ES-I3 (cell line): ENCODE measurements at regions not wholly inside any gene's neighbourhood (a gene's known extent, or its start where the extent isn't known, plus 50 kb on each side); places are given as distances from the start of the nearest gene placed in this dataset.
"Not testable (repeated sequence)": the region's sequence is repeated elsewhere in the genome, so short reads cannot be mapped to it uniquely, and the experiment has no call there.

Experiments
- H3K36me3 ChIP-seq: 2 replicates; pipeline ENCODE4 v1.6.1; 2013; ENCODE audit warnings: mild to moderate bottlenecking, low read length, control low read depth, moderate library complexity; ENCODE audit not compliant: insufficient read depth
- H3K4me1 ChIP-seq: 2 replicates; pipeline ENCODE4 v1.6.1; 2013; ENCODE audit warnings: mild to moderate bottlenecking, control low read depth, low read length; ENCODE audit not compliant: insufficient read depth
- H3K9ac ChIP-seq: 2 replicates; pipeline ENCODE4 v1.6.1; 2013; ENCODE audit warnings: low read depth, mild to moderate bottlenecking, low read length, moderate library complexity
- H3K9me3 ChIP-seq: 2 replicates; pipeline ENCODE4 v1.6.1; 2013; ENCODE audit warnings: mild to moderate bottlenecking, low read length, moderate library complexity; ENCODE audit not compliant: control insufficient read depth, insufficient read depth

DNA sequence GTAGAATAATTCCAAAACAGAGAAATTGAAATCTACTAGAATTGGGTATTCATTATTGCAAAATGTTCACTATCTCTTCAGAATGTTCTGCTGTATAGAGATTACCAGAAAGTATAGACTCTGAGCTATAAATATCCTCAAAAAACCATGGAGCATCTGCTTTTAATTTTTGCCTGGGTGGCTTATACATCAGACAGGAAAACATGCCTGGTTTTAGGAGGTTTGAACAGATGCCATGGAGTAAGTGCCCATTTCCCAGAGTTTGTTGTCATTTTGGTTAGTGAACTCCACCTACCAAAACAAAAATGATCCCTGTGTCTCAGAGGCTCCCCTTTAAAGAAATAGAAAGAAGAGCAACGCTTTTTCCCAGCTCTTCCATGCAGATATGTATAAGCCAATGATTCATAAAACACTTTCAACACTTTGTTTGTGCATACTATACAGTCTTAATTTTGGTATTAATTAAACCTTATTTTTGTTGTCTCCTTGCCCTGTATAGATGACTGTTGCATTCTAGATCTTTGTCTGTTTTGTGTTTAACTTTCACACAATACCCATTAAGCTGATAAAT lies 68.7 kb downstream of the MEPE start:
- Histone ChIP-seq H3K9me3 (no peaks in the 10 kb centered on the region), H3K9ac (no peak overlapping the region), H3K36me3 (no peaks in the 10 kb centered on the region), H3K4me1 (peaks cover 32% of the 10 kb centered on the region)

DNA sequence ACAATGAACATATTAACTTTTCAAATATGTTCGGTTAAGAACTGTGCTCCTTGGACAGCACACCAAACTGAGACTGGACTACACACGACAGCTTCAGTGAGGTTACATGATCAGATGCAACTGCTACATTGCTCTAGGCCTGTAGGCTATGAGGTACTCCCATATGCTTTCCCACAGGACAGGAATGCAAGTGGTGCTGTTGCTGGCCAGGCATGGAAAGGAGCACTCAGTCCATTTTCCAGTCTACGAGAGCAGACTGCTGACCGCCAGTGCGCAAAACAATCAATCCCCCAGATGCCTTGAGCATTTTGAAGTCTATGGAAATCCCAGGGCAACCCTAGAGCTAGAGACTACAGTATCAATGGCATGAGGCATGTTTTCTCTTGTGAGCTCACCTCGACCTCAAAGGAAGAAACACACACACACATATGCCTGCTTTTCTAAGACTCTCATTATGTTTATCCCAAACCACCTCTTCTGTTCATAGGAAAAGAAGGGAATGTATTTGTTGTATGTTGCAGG lies 70.8 kb upstream of the SPP1 start:
- Histone ChIP-seq H3K9me3 (no peaks in the 10 kb centered on the region), H3K4me1 (peaks cover 23% of the 10 kb centered on the region), H3K9ac (no peak overlapping the region), H3K36me3 (no peaks in the 10 kb centered on the region)

DNA sequence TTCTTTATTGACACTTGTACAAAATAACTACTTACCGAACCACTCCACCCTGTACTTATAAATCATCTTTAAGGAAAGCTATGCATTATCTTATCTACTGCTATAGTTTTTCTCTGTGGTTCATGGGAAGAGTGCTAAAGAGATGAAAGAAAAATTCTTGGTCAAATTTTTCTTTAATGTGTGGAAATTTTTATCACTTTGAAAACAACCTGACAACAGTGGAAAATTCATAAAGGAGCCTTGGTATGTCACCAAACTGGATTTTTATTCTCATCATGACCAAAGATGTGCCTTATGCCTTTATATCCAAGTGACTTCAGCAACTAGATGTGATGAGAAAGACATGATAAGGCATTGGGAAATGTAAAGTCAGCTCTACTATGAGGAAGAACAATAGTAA lies 67.2 kb upstream of the SPP1 start:
- H3K9ac ChIP-seq: no peak overlapping the region
- H3K36me3 ChIP-seq: no peaks in the 10 kb centered on the region
- no peaks in the 10 kb centered on the region for H3K9me3 ChIP-seq
- H3K4me1 ChIP-seq: peaks cover 50% of the 10 kb centered on the region

DNA sequence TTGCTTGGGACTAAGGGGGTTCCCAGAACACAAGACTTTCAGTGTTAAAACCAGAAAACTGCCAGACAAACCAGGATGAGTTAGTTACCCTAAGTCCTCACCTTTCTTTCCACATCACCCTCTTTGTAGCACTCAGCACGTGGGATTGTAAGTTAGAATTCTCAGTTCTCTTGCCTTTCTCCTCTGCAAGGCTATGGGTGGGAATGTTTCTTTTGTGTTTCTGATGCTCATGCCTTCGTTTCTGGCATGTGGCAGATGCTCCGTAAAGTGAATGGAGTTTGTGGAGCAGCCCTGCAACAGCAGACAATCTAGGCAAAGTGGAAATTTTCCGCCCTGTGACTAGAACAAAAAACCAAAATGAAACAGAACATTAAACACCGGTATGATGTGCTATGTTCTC lies 64.7 kb upstream of the SPP1 start:
- H3K9me3 ChIP-seq: no peaks in the 10 kb centered on the region
- no peaks in the 10 kb centered on the region for H3K36me3 ChIP-seq
- peaks cover 41% of the 10 kb centered on the region for H3K4me1 ChIP-seq
- no peak overlapping the region for H3K9ac ChIP-seq

DNA sequence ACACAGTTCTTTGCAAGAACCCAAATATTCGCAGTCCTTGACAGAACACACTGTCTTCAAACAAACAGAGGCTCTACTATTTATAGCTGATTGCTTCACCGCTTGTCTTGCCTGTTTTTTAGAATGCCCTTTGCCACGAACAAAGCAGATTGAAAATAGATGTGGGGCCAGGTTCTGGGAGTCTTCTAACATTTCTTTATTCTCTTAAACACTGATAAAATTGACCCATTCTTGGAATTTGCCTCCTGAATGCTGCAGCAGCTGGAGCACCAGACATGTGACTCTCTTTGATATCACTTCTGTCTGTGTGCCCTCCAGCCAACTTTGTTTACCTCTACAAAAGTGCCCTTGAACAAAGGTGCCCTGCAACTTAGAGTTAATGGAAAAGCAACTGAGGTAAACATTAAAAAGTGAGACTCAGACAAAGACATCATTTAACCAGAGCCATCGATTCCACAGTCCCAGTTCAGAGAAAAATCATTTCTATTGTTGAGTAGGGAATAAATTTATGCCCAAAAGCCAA lies 64.2 kb upstream of the SPP1 start:
- Histone ChIP-seq H3K9ac (no peak overlapping the region), H3K4me1 (peaks cover 43% of the 10 kb centered on the region), H3K36me3 (no peaks in the 10 kb centered on the region), H3K9me3 (no peaks in the 10 kb centered on the region)

DNA sequence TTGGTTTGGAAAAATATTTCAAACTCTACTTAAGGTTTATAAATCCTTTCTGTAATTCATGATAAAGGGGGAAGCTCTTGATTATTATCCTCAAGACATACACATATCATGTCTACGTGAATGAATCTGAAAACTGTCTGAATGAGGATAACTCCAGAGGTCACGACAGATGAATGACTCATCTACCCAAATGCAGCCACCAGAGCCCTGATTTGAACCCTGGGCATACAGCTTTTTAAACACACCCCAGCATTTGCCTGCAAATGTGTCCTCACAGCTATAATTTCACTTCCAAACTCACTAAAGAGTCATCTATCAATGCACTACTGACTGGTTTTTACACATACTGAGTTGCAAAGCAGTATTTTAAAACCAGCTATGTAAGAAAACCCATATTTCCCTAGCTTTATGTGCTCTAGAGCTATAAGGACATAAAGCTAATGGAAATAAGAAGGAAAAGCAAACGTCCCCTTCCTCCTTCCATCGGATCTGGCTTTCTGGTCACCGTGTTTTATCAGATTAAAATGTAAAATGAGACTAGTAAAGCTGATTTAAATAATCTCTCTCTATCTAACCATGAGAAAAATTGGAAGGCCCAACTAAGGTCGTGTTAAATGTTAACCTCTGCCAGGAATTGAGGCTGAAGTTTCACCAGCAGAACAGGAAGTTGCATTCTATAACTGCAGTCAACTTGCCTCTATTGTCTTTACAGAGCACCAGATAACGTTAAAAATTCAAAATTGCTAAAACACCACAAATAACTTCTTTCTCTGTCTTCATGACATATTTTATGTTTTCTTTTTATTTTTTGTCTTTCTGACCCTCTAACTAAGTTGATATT lies 63.1 kb upstream of the SPP1 start:
- no peaks in the 10 kb centered on the region for H3K36me3 ChIP-seq
- no peaks in the 10 kb centered on the region for H3K9me3 ChIP-seq
- peaks cover 51% of the 10 kb centered on the region for H3K4me1 ChIP-seq
- H3K9ac ChIP-seq: no peak overlapping the region; the same call in 1 of the 2 replicates

DNA sequence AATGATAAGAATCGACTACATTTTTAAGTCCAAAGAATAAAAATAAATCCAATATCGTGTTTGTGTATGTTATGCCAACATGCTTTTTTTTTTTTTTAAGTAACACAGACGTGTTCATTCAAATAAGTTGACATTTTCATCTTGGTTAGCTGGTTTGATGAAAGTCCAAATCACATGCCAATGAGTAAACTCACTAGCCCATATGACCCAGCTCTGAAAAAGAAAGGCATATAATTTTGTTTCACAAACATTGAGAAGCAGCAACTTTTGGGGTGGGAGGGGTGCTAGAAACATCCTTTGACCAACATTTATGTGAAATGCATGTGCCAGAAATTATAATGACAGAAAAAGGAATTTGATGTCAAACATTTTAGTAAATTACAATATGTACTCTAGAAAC lies 61.6 kb upstream of the SPP1 start:
- peaks cover 55% of the 10 kb centered on the region for H3K4me1 ChIP-seq
- no peaks in the 10 kb centered on the region for H3K36me3 ChIP-seq
- H3K9me3 ChIP-seq: no peaks in the 10 kb centered on the region
- H3K9ac ChIP-seq: no peak overlapping the region

DNA sequence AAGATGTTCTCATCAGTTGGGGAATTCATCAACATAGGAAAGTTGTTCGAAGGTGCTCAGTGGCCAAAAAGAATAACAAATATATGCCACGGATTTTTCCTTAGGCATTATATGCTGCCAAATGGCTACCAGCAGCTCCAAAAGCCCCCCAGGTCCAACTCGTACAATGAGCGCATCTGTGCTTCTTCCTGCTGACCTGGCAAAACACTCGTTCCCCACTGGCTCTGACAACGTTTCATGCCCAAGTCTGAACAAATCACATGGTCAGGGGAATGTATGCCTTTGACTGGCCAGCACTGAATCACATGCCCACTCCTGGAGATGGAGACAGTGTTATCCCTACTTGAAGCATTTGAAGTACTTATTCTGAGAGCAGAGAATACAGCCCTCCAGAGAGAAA lies 59.9 kb upstream of the SPP1 start:
- H3K36me3 ChIP-seq: no peaks in the 10 kb centered on the region
- H3K4me1 ChIP-seq: peaks cover 56% of the 10 kb centered on the region
- no peaks in the 10 kb centered on the region for H3K9me3 ChIP-seq
- H3K9ac ChIP-seq: no peak overlapping the region

DNA sequence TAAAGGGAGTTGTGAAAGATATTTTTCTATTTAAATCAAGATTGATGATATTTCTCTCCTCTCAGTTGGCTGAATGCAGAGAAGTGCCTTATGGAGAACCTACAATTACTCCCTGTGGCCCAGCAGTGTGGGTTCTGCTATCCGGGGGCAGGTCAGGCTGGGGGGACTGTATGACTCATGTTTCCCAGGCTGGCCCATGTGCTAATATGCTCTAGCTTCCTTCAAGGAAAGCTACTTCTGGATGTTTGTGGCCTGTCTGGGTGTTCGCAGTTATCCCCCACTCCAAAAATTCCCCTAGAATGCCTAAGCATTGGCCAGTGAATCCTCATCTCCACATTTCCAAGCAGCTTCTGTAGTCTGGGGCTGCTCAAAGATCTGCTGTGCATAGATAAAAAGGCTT lies 58.9 kb upstream of the SPP1 start:
- Histone ChIP-seq H3K4me1 (peaks cover 55% of the 10 kb centered on the region), H3K9me3 (no peaks in the 10 kb centered on the region), H3K9ac (no peak overlapping the region), H3K36me3 (no peaks in the 10 kb centered on the region)

DNA sequence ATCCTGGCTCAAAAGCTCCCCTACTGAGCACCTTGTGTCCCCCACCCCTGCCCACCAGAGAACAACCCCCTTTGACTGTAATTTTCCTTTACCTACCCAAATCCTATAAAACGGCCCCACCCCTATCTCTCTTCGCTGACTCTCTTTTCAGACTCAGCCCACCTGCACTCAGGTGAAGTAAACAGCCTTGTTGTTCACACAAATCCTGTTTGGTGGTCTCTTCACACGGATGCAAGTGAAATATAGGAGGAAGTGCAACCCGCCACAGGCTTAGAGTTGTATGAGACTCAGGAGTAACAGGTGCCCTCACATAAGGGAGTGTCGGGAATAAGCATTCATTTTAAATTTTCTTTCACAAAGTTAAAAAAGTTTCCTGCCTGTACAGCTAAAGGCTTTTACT lies 57.6 kb upstream of the SPP1 start:
- H3K36me3 ChIP-seq, H3K9me3 ChIP-seq: not testable (repeated sequence)
- peaks cover 44% of the 10 kb centered on the region for H3K4me1 ChIP-seq
- H3K9ac ChIP-seq: peak overlapping the region; percentile 4; the same call in 1 of the 2 replicates

DNA sequence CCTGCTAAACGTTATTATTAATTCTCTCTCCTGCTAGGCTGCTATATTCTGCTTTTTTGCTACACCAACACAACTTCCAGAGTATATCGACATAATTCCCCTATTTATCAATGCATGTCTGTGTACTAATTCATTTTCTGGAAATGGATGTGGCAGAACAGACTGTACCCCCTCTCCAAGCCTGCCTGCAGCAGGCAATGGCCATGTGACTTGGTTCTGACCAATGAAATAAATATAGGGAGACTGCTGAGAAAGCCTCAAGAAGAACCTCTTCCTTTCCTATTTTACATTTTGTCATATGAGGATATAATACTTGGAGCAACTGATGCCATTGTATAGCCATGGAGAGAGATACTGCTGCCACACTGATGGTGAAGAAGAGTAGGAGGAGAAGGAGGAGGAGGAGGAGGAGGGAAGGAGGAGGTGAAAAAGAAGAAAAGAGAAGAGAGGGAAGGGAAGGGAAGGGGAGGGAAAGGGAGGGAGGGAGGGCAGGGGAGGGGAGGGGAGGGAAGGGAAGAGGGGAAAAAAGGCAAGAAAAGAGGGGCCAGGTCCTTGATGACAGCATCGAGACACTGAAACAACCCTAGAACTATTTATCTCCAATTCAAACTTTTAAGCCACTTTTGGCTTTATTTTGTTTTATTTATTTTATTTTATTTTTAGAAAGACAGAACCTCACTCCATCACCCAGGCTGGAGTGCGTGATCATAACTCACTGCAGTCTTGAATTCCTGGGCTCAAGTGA lies 57.0 kb upstream of the SPP1 start:
- Histone ChIP-seq H3K36me3 (0 out of 2 replicates have a peak, but pooled peaks cover 3% of the 10 kb centered on the region), H3K4me1 (peaks cover 41% of the 10 kb centered on the region), H3K9me3 (no peaks in the 10 kb centered on the region), H3K9ac (peak overlapping the region; percentile 14)

DNA sequence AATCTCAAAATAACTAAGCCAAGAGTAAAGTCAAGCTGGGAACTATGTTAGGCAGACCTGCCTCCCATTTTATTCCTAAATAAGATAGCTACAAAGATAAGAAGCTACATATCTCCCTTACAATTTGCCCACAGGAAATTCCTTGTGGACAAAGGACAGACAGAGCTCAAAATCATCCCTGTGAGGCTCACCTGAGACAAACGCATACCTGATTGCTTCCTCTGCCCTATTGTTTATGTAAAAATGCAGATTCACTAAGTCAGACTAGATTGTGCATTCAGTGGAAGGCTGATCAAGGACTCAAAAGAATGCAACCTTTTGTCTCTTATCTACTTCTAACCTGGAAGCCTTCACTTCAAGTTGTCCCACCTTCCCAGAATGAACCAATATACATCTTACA lies 56.2 kb upstream of the SPP1 start:
- peak overlapping the region; percentile 14 for H3K9ac ChIP-seq
- H3K4me1 ChIP-seq: peaks cover 41% of the 10 kb centered on the region
- not testable (repeated sequence) for H3K9me3 ChIP-seq, H3K36me3 ChIP-seq

DNA sequence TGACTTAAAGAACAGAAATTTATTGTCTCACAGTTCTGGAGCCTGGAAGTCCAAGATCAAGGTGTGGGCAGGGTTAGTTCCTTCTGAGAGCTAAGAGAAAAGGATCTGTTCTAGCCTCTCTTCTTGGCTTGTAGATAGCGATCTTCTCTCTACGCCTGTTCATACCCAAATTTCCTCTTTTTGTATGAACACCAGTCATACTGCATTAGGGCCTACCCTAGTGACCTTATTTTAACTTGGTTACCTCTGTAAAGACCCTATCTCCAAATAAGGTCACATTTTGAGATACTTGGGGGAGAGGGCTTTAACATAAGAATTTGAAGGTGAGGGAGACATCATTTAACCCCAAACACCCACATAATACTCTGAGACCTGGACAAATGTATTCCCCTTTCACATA lies 55.6 kb upstream of the SPP1 start:
- Histone ChIP-seq H3K9me3 (no peaks in the 10 kb centered on the region), H3K9ac (peak overlapping the region; percentile 14), H3K36me3 (0 out of 2 replicates have a peak, but pooled peaks cover 3% of the 10 kb centered on the region), H3K4me1 (peaks cover 41% of the 10 kb centered on the region)

DNA sequence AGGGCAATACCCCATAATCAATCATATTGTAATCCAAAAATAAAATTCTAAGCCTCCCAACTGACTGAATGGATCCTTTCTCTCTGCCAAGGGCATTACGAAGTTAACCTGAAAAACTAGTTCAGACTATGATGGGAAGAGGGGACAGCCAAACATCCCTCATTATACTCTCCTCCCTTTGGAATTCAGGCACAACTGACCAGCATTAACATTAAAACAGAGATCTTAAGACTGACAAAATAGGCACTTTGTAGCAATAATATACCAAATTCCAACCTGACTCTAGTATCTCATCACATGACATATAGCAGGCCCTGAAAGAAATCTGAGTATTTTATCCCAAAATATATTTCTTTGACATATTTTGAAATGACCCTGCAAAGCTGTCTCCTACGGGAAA lies 55.0 kb upstream of the SPP1 start:
- Histone ChIP-seq H3K4me1 (peaks cover 37% of the 10 kb centered on the region), H3K9ac (peak overlapping the region; percentile 34), H3K36me3 (0 out of 2 replicates have a peak, but pooled peaks cover 3% of the 10 kb centered on the region), H3K9me3 (no peaks in the 10 kb centered on the region)
